AG09309 (cell line): ENCODE measurements at regions not wholly inside any gene's neighbourhood (a gene's known extent, or its start where the extent isn't known, plus 50 kb on each side); places are given as distances from the start of the nearest gene placed in this dataset.

Source experiments
- DNase-seq: peaks from one replicate; pipeline ENCODE4 v3.0.0-alpha.2; 2010; ENCODE audit warnings: low read depth
- H3K4me3 ChIP-seq: 2 replicates; pipeline ENCODE4 v1.5.1; 2011; ENCODE audit warnings: mild to moderate bottlenecking, low read depth, low read length, moderate library complexity; ENCODE audit not compliant: control insufficient read depth
- TF ChIP-seq, protein P1 (sequence below): IDR thresholded peaks from 2 replicates; pipeline ENCODE4 v1.5.1; 2011; ENCODE audit warnings: mild to moderate bottlenecking, low read depth, low read length, inconsistent platforms; ENCODE audit not compliant: insufficient read depth, control insufficient read depth; ENCODE audit errors: missing control alignments

DNA sequence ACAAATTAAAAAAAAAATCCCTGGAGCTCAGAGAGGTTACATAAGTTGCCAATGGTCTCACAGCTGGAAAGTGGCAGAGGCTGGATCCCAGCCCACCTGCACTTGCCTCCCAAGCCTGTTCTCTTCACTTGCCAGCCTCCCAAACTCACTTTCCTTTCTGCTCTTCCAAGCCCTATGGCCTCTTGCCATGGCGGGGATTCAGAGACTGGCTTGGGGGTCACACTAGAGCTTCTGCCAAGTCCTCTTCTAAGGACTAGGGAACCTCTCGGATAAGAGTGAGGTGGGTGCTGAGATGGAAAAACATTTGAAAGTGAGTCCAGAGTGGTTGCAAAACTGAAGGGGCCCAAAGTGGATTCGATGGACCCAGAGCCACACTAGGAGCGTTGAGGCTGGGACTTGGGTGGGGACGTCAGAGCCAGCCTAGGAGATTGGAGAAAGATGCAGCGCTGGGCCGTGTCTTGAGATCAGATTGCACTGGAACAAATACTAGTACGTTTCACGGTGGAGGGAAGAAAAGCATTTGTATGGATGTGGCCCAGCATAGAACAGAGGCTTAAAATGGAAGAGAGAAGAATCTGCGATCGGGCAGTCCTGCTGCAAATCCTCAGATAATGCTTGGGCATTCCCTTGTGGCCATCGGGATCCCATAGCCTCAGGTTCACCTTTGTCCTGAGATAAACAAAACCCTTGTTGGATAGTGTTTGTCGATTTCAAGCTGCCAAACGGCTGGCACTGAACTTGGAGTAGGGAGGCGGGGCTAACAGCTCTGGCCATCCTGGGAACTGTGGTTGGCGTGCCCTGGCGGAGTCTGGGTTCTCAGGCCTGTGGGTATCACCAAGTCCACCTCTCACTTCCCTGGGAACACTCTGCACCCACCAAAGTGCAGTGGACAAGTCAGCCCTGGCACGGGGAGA is 84.8 kb downstream of the ING1 start:
- no peak overlapping the region for H3K4me3 ChIP-seq
- TF ChIP-seq, protein P1, sequence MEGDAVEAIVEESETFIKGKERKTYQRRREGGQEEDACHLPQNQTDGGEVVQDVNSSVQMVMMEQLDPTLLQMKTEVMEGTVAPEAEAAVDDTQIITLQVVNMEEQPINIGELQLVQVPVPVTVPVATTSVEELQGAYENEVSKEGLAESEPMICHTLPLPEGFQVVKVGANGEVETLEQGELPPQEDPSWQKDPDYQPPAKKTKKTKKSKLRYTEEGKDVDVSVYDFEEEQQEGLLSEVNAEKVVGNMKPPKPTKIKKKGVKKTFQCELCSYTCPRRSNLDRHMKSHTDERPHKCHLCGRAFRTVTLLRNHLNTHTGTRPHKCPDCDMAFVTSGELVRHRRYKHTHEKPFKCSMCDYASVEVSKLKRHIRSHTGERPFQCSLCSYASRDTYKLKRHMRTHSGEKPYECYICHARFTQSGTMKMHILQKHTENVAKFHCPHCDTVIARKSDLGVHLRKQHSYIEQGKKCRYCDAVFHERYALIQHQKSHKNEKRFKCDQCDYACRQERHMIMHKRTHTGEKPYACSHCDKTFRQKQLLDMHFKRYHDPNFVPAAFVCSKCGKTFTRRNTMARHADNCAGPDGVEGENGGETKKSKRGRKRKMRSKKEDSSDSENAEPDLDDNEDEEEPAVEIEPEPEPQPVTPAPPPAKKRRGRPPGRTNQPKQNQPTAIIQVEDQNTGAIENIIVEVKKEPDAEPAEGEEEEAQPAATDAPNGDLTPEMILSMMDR = no peak
- DNase-seq = no peak

DNA sequence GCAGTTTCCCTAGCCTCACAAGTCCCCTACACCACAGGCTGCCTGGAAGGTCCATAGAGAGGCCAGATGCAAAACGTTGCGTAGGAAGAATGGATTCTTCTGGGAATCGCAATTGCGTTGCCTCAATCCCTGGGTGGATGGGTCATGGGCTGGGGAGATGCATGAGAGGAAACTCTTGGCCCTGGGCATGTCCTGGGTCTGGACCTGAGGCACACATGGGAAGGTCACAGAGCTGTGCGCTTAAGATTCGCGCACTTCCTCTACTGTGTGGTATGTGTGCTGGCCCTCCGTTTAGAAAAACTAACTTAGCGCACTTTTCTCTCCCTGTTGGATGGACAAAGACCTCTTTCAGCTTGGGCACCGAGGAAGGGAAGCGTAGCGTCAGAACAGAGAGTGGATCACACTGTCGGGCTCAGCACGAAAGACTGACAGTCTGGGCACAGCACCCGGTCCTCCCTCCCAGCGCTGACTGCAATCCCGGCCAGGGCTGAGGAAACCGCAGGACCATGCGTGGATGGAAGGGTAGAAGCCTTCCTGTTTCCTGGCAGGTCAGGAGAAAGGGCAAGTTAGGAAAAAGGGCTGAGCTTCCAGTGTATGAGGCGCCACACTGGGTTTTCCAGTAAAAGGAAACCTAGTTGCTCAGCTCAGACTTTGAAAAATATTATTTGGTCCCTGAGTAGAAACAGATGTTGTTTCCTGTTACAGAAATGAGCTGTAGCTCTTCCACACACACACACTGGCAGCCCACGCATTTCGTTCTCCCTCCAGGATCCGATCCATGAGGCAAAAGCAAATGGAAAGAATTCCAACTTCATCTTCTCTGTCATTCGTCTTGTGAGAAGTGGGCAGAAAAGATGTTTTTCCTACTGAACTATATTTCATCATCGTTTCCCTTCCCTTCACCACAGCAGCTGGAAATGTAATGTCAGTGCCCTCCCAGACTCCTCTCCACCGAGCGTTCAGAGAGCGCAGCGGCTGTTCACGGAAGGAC is 86.0 kb downstream of the ING1 start:
- TF ChIP-seq, protein P1 = no peak
- peak; percentile 69 for DNase-seq
- peak overlapping the region; percentile 36 for H3K4me3 ChIP-seq

DNA sequence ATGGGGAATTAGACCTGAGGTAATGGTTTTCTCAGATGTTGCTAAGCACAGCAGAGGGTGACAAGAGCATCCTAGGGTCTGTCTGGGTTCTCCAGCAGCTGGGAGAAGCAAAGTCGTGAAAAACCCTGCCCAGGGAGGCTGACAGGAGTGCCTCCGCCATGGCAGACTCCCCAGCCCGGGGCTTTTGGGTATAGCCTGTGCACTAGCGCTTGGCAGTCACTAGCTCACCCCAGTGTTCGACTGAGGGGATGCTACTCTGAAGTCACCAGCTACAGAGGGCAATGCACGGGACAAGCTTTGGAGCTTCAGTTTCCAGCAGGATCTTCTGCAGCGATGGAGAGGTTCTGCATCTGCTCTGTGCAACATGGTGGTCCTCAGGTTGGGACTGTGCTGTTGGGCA is 87.5 kb downstream of the ING1 start:
- DNase-seq = no peak
- H3K4me3 ChIP-seq = no peak overlapping the region
- TF ChIP-seq, protein P1 = no peak

DNA sequence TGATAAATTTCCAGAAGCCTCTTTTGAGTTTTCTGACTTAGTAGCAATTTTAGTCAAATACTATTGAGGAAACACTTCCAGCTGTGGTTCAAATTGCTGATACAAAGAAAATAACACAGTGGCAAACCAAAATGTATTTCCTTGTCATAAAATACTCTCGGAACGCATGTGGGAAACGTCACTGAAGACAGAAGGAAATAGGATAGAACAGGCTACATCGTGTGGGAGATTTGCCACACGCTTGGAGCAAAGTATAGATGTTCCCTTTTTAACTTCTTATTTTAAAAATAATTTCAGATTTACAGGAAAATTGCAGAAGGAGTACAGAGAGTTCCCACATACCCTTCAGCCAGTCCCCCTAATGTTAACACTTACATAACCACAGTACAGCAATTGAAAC is 88.8 kb downstream of the ING1 start:
- TF ChIP-seq, protein P1 = no peak
- no peak for DNase-seq
- no peak overlapping the region for H3K4me3 ChIP-seq

DNA sequence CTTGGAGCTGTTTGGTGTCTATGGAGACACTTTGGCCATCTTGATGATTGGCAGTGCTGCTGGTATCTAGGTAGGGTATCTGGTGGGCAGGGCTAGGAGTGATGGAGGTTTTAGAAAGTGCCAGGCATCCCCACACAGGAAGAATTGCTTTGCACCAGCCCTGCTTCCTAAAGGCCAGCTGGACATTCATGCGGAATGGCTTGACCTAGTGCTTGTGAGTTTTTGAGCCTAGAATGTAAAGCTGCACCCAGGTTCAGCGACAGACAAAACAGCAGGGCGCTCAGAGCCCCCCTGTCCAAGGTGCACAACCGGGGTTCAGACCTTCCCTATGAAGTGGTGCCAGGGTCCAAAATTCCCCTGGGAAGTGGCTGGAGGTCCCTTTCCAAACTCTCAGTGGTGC is 93.1 kb downstream of the ING1 start:
- TF ChIP-seq, protein P1 = no peak
- DNase-seq = no peak
- no peak overlapping the region for H3K4me3 ChIP-seq

DNA sequence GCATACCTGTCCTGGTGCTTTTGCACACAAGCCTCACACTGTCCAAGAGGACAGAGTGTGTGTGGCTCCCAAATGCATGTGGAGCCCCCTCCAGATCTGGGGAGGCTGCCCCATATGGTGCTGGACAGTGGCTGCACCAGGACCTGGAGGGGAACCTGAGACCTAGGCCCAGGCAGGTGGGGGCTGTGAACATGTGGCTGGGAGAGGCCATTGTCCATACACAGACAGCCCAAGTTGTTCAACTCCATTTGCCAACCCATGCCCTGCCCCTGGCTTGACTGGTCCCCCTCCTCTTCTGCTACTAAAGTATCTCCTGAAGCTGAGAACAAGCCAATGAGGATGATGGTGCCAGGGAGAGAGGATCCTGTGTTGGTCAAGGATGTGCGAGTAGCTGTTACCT is 94.0 kb downstream of the ING1 start:
- TF ChIP-seq, protein P1 = no peak
- H3K4me3 ChIP-seq = no peak overlapping the region
- no peak for DNase-seq
